ENCODE measurements at regions not wholly inside any gene's neighbourhood (a gene's known extent, or its start where the extent isn't known, plus 50 kb on each side); places are given as distances from the start of the nearest gene placed in this dataset.

DNA sequence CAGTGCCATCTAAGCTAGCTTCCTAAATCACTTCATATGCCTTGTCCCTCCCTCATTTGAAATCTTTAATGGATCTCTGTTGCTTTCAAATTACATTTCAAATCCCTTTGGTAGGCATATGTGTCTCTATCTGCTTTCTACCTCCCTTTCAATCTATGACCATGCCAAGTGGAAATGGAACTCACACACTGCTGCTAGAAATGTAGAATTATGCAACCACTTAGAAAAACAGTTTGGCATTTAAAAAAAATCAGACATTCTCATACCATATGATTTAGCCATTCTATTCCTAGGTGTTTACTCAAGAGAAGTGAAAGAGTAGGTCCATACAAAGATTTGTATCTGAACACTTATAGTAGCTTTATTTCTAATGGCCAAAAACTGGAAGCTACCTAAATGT lies 413.5 kb upstream of the INTU start:
- Histone ChIP-seq H4K20me1 (ENCODE audit: insufficient read depth, low read length) (no peaks in the 10 kb centered on the region), H3K27ac (ENCODE audit: low read length) (no peak overlapping the region), H3K4me1 (ENCODE audit: insufficient read depth, low read length) (no peaks in the 10 kb centered on the region), H3K27me3 (ENCODE audit: insufficient read depth, low read length, poor library complexity) (no peaks in the 10 kb centered on the region), H3K9me3 (ENCODE audit: insufficient read depth, low read length, severe bottlenecking) (no peaks in the 10 kb centered on the region), H3K36me3 (ENCODE audit: insufficient read depth, low read length) (no peaks in the 10 kb centered on the region), H3K4me3 (ENCODE audit: low read depth in 1 of 2, low read length in 2 of 2) (no peak overlapping the region), H2AFZ (ENCODE audit: low read depth, low read length) (no peak overlapping the region), H3K9ac (ENCODE audit: low read depth, low read length) (no peak overlapping the region), H3K79me2 (ENCODE audit: insufficient read depth, low read length) (no peaks in the 10 kb centered on the region), H3K4me2 (ENCODE audit: insufficient read depth, low read length) (no peak overlapping the region)
- DNase-seq (no peak), ATAC-seq (ENCODE audit: insufficient read depth, low read depth) (no peak)
- TF ChIP-seq EZH2 (IDR thresholded peaks at IDR 0.05; ENCODE audit: borderline replicate concordance, low read depth, low read length, severe bottlenecking): no peak
- TF ChIP-seq, protein P1, sequence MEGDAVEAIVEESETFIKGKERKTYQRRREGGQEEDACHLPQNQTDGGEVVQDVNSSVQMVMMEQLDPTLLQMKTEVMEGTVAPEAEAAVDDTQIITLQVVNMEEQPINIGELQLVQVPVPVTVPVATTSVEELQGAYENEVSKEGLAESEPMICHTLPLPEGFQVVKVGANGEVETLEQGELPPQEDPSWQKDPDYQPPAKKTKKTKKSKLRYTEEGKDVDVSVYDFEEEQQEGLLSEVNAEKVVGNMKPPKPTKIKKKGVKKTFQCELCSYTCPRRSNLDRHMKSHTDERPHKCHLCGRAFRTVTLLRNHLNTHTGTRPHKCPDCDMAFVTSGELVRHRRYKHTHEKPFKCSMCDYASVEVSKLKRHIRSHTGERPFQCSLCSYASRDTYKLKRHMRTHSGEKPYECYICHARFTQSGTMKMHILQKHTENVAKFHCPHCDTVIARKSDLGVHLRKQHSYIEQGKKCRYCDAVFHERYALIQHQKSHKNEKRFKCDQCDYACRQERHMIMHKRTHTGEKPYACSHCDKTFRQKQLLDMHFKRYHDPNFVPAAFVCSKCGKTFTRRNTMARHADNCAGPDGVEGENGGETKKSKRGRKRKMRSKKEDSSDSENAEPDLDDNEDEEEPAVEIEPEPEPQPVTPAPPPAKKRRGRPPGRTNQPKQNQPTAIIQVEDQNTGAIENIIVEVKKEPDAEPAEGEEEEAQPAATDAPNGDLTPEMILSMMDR (IDR thresholded peaks at IDR 0.05; ENCODE audit: borderline replicate concordance, extremely low read depth, low read length, poor library complexity, severe bottlenecking): no peak

DNA sequence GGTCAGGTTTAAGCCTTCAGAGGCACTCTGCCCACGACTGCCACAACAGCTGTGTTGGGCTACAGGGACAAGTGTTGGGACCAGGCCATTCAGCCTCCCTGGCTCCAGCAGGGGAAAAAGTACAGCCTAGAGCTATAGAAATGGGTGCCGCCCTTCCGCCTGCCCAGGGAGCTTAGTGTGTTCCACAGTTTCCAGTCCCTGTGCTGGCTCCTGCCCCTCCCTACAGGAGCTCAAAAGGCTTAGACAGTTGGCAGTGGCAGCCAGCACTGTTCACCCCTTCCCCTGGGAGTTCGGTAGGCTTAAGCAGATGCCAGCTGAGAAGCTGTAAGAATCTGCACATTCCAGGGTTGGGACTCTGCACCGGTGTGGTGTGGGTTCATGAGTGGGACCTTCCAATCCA lies 408.2 kb upstream of the INTU start:
- no peak overlapping the region for H2AFZ ChIP-seq (ENCODE audit: low read depth, low read length)
- DNase-seq (no peak), ATAC-seq (ENCODE audit: insufficient read depth, low read depth) (no peak)
- H3K4me3 ChIP-seq (ENCODE audit: low read depth in 1 of 2, low read length in 2 of 2): no peak overlapping the region
- H3K4me1 ChIP-seq (ENCODE audit: insufficient read depth, low read length): no peaks in the 10 kb centered on the region
- TF ChIP-seq EZH2 (IDR thresholded peaks at IDR 0.05; ENCODE audit: borderline replicate concordance, low read depth, low read length, severe bottlenecking): no peak
- TF ChIP-seq, protein P1 (IDR thresholded peaks at IDR 0.05; ENCODE audit: borderline replicate concordance, extremely low read depth, low read length, poor library complexity, severe bottlenecking): no peak
- H3K27me3 ChIP-seq (ENCODE audit: insufficient read depth, low read length, poor library complexity): no peaks in the 10 kb centered on the region
- no peaks in the 10 kb centered on the region for H3K36me3 ChIP-seq (ENCODE audit: insufficient read depth, low read length)
- no peak overlapping the region for H3K27ac ChIP-seq (ENCODE audit: low read length)
- H4K20me1 ChIP-seq (ENCODE audit: insufficient read depth, low read length): no peaks in the 10 kb centered on the region
- no peak overlapping the region for H3K9ac ChIP-seq (ENCODE audit: low read depth, low read length)
- no peaks in the 10 kb centered on the region for H3K9me3 ChIP-seq (ENCODE audit: insufficient read depth, low read length, severe bottlenecking)
- H3K79me2 ChIP-seq (ENCODE audit: insufficient read depth, low read length): no peaks in the 10 kb centered on the region
- no peak overlapping the region for H3K4me2 ChIP-seq (ENCODE audit: insufficient read depth, low read length)

DNA sequence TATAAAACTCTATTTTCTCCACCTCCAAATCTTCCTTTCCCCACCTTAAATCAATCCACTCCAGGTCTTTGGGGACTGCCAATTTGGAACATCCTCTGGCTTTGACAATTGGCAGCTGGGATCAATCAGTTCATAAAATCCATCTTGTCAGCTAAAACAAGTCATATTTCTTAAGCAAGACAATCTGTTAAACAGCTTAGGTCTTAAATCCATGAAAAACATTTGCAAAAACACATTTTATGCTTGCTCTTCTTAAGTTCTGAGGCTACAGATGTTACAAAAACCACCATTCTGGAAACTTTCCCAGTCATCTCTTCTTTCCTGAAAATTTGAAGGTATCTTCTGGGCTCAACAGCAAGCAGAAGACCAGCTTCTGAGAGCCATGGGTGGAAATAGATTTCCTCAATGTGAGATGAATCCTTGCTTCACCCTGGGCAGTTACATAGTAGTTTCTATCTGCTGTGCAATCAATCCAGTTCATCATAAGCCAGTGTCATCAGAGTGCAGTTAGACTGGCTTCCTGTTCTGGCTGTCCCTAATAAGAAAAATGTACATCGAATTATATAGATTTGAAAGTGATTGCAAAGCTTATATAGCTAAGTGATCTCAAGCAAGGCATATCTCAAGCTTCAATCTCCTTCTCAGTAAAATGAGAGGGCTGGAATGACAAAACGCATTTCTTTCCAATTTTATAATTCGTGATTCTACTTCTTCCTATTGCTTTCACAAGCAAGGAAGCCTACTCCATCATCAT lies 402.7 kb upstream of the INTU start:
- Histone ChIP-seq H3K27ac (ENCODE audit: low read length) (no peak overlapping the region), H3K4me1 (ENCODE audit: insufficient read depth, low read length) (no peaks in the 10 kb centered on the region), H3K27me3 (ENCODE audit: insufficient read depth, low read length, poor library complexity) (no peaks in the 10 kb centered on the region), H3K9ac (ENCODE audit: low read depth, low read length) (no peak overlapping the region), H3K36me3 (ENCODE audit: insufficient read depth, low read length) (no peaks in the 10 kb centered on the region), H2AFZ (ENCODE audit: low read depth, low read length) (no peak overlapping the region), H3K79me2 (ENCODE audit: insufficient read depth, low read length) (no peaks in the 10 kb centered on the region), H4K20me1 (ENCODE audit: insufficient read depth, low read length) (no peaks in the 10 kb centered on the region), H3K4me2 (ENCODE audit: insufficient read depth, low read length) (no peak overlapping the region), H3K4me3 (ENCODE audit: low read depth in 1 of 2, low read length in 2 of 2) (no peak overlapping the region), H3K9me3 (ENCODE audit: insufficient read depth, low read length, severe bottlenecking) (no peaks in the 10 kb centered on the region)
- TF ChIP-seq, protein P1 (IDR thresholded peaks at IDR 0.05; ENCODE audit: borderline replicate concordance, extremely low read depth, low read length, poor library complexity, severe bottlenecking): no peak
- no peak for TF ChIP-seq EZH2 (IDR thresholded peaks at IDR 0.05; ENCODE audit: borderline replicate concordance, low read depth, low read length, severe bottlenecking)
- DNase-seq: no peak
- ATAC-seq (ENCODE audit: insufficient read depth, low read depth): no peak
